D721Med (cell line): ENCODE measurements at regions not wholly inside any gene's neighbourhood (a gene's known extent, or its start where the extent isn't known, plus 50 kb on each side); places are given as distances from the start of the nearest gene placed in this dataset.

Source experiments
- DNase-seq: peaks from one replicate; pipeline ENCODE4 v3.0.0; 2011; ENCODE audit warnings: low spot score; ENCODE audit not compliant: insufficient read length
- FAIRE-seq: peaks from 2 replicates; lab custom pipeline; 2011; peaks lifted over from hg19 to GRCh38; lab: Jason Lieb, UNC
- TF ChIP-seq, protein P1 (sequence below): IDR thresholded peaks from 2 replicates; pipeline ENCODE4 v1.5.1; 2012; ENCODE audit warnings: mild to moderate bottlenecking, control low read depth; ENCODE audit not compliant: insufficient read depth; ENCODE audit errors: missing control alignments

DNA sequence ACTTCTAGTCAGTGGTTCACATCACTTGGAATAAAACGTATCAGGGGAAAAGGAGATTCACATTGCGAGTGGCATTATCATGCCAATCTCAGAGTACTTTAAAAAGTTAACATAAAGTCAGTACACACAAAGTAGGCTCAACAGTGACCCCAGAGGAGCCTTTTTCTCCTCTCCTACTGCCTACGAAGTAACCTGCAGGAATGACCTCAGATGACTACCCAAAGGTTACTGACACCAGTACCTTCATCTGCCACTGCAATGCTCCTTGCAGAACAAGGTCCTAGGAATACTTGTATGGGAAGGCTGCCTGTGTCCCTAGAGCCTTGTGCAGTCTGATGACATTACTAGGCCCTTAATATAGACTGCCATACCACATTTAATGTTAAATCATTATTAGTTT is 389.8 kb upstream of the LYPLAL1 start:
- no peak for DNase-seq
- FAIRE-seq, result no peak
- TF ChIP-seq, protein P1, sequence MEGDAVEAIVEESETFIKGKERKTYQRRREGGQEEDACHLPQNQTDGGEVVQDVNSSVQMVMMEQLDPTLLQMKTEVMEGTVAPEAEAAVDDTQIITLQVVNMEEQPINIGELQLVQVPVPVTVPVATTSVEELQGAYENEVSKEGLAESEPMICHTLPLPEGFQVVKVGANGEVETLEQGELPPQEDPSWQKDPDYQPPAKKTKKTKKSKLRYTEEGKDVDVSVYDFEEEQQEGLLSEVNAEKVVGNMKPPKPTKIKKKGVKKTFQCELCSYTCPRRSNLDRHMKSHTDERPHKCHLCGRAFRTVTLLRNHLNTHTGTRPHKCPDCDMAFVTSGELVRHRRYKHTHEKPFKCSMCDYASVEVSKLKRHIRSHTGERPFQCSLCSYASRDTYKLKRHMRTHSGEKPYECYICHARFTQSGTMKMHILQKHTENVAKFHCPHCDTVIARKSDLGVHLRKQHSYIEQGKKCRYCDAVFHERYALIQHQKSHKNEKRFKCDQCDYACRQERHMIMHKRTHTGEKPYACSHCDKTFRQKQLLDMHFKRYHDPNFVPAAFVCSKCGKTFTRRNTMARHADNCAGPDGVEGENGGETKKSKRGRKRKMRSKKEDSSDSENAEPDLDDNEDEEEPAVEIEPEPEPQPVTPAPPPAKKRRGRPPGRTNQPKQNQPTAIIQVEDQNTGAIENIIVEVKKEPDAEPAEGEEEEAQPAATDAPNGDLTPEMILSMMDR, result no peak

DNA sequence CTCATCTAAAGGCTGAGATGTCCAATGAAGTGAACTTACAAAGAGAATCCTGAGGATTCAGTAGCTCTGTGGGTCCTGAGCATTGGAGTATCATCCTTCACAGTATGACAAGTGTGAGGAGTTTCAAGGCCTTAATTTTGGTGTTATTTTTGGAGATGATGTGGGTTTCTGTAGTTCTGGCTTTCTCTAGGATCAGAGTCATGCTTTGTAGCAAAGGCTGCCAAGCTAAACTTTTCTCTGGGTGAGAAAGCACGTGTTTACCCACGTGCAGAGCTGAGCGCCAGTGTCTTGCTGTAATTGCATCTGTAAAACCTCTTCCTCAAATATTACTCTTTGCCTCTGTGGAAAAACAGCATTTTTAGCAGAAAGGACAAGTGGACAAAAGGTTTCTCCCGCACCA is 387.8 kb upstream of the LYPLAL1 start:
- no peak for DNase-seq
- FAIRE-seq, result no peak
- TF ChIP-seq, protein P1, result no peak

DNA sequence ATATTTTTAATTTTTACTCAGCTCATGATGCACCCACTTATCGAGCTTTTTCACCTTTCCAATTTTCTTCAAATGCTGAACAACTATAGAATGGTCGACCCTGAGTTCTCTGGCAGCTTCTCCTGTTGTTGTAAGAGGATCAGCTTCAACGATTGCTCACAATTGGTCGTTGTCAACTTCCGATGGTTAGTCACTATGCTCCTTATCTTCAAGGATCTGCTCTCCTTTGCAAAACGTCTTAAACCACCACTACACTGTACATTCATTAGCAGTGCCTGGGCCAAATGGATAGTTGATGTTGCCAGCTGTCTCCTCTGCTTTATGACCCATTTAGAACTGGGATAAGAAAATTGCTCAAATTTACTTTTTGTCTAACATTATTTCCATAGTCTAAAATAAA is 385.9 kb upstream of the LYPLAL1 start:
- TF ChIP-seq, protein P1, result no peak

DNA sequence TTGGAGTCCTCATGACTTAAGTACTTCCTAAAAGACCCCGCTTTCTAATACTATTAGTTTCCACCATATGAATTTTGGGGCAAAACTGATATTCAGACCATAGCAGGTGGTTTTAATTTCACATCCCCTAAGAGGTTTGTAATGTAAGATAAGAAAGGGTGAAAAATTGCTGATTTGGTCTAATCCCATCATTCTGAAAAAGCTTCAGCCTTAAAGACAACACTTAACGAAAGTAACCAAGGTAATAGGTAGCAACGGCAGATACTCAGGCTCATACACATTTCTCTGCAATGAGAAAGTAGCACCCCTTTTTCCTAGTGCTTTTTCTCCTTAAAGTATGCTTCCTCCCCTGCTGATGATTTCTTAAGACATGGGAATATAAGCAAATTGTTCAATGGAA is 376.9 kb upstream of the LYPLAL1 start:
- DNase-seq (no peak), FAIRE-seq (no peak)
- TF ChIP-seq, protein P1, result no peak

More for the DNA sequence above, 385.9 kb upstream of the LYPLAL1 start:
- DNase-seq (no peak), FAIRE-seq (no peak)

DNA sequence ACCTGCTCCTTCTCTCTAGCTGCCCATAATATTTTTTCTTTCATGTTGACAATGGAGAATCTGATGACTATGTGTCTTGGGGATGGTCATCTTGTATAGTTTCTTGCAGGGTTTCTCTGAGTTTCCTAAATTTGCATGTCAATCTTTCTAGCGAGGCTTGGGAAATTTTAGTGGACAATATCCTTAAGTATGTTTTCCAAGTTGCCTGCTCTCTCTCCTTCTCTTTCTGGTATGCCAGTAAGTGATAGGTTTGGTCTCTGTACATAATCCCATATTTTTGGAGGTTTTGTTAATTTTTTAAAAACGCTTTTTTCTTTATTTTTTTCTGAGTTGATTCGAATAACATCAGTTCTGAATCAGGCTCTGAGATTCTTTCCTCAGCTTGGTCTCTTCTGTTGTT is 370.9 kb upstream of the LYPLAL1 start:
- FAIRE-seq (no peak), DNase-seq (no peak)
- TF ChIP-seq, protein P1, result no peak

DNA sequence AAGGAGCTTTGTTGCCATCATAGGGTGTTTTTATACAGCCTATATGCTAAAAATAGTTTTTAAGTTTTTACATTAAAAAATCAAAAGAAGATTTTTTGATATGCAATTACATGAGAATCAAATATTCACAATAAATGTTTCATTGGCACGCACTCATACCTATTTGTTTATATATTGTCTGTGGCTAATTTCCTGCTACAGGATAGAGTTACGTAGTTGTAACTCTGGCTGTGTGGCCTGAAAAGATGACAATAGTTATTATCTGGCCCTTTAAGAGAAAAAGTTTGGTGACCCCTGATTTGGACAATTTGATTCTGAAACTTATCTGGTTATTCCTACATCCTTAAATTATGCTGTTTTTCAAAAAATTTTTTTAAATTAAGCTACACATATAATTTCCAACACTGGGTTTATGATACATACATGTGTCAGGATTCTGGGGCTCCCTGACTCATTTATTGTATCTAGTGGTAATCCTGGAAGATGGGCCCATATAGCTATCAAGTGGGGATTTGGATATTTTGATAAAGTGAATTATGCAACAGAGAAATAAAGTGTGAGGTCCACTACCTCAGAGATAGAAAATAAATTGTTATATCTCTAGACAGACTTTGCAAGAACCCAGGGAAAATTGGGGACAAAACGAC is 370.2 kb upstream of the LYPLAL1 start:
- TF ChIP-seq, protein P1, result no peak
- FAIRE-seq (no peak), DNase-seq (no peak)

DNA sequence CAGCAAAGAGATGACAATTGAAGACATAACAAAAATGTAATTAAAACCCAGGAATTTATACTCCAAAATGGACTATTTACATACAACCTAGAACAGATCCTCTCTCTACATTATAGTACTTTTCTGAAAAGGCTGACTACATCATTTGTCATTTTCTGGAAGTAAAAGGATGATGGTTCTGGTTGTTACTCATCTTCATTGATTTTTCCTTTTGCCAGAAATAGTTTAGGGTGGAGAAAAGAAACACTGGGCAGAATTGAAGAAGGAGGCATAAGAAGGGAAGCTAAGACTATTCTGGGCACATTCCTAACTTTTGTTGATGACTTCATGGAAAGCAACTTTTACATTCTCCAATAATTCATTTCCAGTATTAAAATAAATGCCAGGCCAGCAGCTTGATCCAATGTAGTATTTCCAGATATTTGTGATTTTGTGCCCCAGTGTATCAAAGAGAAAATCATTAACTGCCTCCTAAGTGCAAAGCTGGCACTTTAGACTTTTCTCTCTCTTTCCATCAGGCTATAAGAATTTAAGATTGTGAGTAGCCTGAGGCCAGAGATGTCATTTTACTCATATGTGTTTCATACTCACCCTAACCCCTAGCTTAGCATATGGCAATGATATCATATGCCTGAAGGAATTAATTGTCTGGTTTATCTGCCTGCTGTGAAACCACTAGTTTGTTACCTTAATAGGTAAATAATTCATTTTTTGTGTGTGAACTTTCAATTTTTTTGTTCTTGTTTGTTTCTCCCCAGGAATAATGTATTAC is 369.5 kb upstream of the LYPLAL1 start:
- FAIRE-seq, result peak; percentile 32

More for the DNA sequence above, 369.5 kb upstream of the LYPLAL1 start:
- TF ChIP-seq, protein P1, result no peak
- DNase-seq, result no peak
